ENCODE measurements at regions not wholly inside any gene's neighbourhood (a gene's known extent, or its start where the extent isn't known, plus 50 kb on each side); places are given as distances from the start of the nearest gene placed in this dataset.

DNA sequence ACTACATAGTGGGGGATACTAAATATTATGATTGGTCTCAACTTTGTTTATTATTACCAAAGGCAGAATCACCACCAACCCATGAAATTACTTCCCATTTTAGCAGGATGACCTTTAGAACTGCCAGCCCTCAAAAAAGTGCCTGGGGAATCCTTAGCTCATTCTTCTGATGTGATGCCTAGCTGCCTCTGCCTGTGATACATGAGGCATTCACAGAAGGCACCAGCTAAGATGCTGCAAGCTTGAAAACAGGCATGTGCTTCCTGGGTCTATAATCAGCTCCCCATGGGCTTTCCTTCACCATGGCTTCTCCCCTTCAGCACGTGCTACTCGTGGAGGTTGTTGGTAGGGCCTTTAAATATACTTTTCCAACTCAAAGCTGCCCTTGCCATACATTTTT is 50.4 kb upstream of the ARHGAP20 start:
- TF ChIP-seq, protein P1, sequence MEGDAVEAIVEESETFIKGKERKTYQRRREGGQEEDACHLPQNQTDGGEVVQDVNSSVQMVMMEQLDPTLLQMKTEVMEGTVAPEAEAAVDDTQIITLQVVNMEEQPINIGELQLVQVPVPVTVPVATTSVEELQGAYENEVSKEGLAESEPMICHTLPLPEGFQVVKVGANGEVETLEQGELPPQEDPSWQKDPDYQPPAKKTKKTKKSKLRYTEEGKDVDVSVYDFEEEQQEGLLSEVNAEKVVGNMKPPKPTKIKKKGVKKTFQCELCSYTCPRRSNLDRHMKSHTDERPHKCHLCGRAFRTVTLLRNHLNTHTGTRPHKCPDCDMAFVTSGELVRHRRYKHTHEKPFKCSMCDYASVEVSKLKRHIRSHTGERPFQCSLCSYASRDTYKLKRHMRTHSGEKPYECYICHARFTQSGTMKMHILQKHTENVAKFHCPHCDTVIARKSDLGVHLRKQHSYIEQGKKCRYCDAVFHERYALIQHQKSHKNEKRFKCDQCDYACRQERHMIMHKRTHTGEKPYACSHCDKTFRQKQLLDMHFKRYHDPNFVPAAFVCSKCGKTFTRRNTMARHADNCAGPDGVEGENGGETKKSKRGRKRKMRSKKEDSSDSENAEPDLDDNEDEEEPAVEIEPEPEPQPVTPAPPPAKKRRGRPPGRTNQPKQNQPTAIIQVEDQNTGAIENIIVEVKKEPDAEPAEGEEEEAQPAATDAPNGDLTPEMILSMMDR (IDR thresholded peaks at IDR 0.05) = no peak
- TF ChIP-seq TCF7 (CRISPR knock-in tag; IDR thresholded peaks at IDR 0.05; ENCODE audit: low read depth) (no peak), USF2 (CRISPR knock-in tag; IDR thresholded peaks at IDR 0.05) (no peak), MXD4 (CRISPR knock-in tag; IDR thresholded peaks at IDR 0.05; ENCODE audit: borderline replicate concordance) (no peak), NFE2L1 (CRISPR knock-in tag; IDR thresholded peaks at IDR 0.05) (no peak)
